ENCODE measurements at regions not wholly inside any gene's neighbourhood (a gene's known extent, or its start where the extent isn't known, plus 50 kb on each side); places are given as distances from the start of the nearest gene placed in this dataset.

DNA sequence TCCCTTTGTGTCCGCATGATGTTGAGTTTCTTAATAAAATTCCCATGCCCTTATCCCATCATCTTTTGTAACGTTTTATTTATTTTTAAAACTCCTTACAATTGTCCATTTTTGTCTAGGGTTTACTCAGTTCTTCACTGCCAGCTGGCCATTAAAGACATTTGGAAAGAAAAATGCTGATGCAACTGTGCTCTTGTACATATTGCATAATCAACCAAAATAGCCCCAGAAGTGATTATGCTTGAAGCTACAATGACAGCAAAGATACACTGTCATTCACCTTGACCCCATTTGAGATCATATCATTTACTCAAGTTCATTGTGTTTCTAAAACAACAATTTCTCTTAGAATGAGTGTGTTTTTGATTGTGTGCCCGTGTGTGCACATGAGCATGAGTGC lies 1074.6 kb upstream of the RBFOX1 start:
- in situ Hi-C loops (cut with MboI; ENCODE audit: low sequenced_read_pairs, unreplicated experiment): no loop called here

DNA sequence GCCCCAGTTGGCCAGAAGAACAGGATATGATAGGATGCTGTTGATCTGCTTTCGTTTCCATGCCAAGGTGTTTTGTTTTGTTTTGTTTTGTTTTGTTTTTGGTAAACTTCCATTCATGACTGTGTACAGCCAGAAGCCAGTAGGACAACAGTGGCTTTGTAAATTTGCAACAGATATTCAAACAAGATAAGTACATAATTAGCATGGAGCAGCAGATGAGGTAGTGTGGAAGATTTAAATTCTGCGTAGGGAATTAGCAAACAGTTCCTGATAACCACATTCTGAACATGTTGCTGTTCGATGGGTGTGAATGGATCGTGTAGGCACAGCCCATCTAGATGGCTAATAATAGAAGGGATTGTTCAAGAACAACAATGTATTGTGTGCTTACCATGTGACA lies 1080.1 kb upstream of the RBFOX1 start:
- TF ChIP-seq, protein P1, sequence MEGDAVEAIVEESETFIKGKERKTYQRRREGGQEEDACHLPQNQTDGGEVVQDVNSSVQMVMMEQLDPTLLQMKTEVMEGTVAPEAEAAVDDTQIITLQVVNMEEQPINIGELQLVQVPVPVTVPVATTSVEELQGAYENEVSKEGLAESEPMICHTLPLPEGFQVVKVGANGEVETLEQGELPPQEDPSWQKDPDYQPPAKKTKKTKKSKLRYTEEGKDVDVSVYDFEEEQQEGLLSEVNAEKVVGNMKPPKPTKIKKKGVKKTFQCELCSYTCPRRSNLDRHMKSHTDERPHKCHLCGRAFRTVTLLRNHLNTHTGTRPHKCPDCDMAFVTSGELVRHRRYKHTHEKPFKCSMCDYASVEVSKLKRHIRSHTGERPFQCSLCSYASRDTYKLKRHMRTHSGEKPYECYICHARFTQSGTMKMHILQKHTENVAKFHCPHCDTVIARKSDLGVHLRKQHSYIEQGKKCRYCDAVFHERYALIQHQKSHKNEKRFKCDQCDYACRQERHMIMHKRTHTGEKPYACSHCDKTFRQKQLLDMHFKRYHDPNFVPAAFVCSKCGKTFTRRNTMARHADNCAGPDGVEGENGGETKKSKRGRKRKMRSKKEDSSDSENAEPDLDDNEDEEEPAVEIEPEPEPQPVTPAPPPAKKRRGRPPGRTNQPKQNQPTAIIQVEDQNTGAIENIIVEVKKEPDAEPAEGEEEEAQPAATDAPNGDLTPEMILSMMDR (IDR thresholded peaks at IDR 0.05; ENCODE audit: borderline replicate concordance, control extremely low read depth, extremely low read depth, insufficient read depth, missing control alignments): no peak
- DNase-seq (ENCODE audit: low spot score): no peak
- in situ Hi-C loops (cut with MboI; ENCODE audit: low sequenced_read_pairs, unreplicated experiment): no loop called here

More for the DNA sequence above, 1074.6 kb upstream of the RBFOX1 start:
- no peak for DNase-seq (ENCODE audit: low spot score)
- TF ChIP-seq, protein P1 (IDR thresholded peaks at IDR 0.05; ENCODE audit: borderline replicate concordance, control extremely low read depth, extremely low read depth, insufficient read depth, missing control alignments): no peak

DNA sequence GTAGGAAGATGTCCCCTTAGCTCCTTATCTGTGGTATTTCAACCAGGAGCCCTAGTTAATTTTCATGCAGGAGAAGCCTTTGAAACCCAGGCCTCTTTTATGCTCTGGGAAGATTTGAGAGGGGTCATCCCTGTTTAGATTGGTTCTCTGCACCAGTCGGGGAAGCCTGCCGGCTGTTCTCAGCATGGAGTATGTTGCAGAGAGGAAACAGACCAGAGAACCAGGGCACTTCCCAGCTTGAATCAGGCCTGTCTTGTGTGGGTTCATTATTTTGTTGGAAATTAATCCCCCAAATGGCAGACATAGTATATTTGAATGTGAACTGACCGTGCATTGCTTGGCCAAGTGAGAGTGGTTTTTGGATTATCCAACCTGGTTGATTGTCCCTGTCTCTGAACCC lies 1082.1 kb upstream of the RBFOX1 start:
- in situ Hi-C loops (cut with MboI; ENCODE audit: low sequenced_read_pairs, unreplicated experiment): no loop called here
- no peak for DNase-seq (ENCODE audit: low spot score)
- TF ChIP-seq, protein P1 (IDR thresholded peaks at IDR 0.05; ENCODE audit: borderline replicate concordance, control extremely low read depth, extremely low read depth, insufficient read depth, missing control alignments): no peak

DNA sequence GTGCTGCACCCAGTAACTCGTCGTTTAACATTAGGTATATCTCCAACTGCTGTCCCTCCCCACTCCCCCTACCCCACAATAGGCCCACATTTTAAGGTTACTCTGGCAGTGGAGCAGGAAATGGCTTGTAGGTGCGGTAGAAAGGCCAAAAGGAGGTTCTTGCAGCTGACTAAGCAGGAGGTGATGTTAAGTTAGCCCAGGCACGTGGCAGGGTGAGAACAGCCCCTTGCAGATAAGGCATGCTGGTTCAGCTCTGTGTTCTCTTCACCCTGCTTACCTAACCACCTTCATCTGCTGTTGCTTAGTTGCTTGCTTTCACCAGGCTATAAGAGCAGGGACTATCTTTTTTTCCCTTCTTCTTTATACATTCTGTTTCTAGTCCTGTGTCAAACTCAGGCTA lies 1082.8 kb upstream of the RBFOX1 start:
- TF ChIP-seq, protein P1 (IDR thresholded peaks at IDR 0.05; ENCODE audit: borderline replicate concordance, control extremely low read depth, extremely low read depth, insufficient read depth, missing control alignments): no peak
- no peak for DNase-seq (ENCODE audit: low spot score)
- in situ Hi-C loops (cut with MboI; ENCODE audit: low sequenced_read_pairs, unreplicated experiment): no loop called here

GRCh38 chr16:6248199-6248598 lies 1084.4 kb upstream of the RBFOX1 start:
- TF ChIP-seq, protein P1 (IDR thresholded peaks at IDR 0.05; ENCODE audit: borderline replicate concordance, control extremely low read depth, extremely low read depth, insufficient read depth, missing control alignments): no peak
- in situ Hi-C loops (cut with MboI; ENCODE audit: low sequenced_read_pairs, unreplicated experiment): no loop called here
- DNase-seq (ENCODE audit: low spot score): no peak

DNA sequence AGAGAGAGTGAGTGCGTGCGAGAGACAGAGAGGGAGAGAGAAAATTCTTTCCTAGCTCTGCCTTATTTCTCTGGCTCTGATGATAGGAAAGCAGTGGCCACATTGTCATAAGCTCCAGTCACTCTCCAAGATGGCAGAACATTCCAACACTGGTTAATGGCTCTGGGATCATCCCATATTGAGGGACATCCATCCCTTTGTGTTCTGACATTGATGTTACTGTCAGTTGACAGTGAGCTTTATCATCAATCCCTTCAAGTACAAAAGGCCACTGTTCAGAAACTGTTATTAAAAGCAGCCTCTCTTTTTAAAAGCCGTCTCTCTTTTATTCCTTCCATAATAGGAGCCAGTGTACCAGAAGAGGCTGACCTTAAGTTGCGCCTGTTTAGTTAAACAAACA lies 1084.9 kb upstream of the RBFOX1 start:
- DNase-seq (ENCODE audit: low spot score): no peak
- in situ Hi-C loops (cut with MboI; ENCODE audit: low sequenced_read_pairs, unreplicated experiment): no loop called here
- TF ChIP-seq, protein P1 (IDR thresholded peaks at IDR 0.05; ENCODE audit: borderline replicate concordance, control extremely low read depth, extremely low read depth, insufficient read depth, missing control alignments): no peak

DNA sequence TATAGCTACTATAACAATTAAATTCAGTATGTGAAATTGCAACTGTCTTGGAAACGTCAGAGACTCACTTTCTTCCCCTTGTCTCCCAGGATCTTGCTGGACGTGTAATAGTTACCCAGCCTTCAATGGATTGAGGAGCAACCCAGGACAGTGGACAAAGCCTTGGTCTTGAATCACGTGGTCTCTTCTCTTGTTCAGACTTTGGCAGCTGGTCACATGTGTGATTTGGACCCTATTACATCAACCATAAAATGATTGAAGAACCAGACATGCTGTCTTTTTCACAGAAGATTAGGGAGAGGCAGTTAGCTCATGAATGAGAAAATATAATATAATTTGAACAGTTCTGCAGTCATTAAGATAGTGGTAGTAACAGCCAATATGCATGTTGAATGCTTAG lies 1085.5 kb upstream of the RBFOX1 start:
- DNase-seq (ENCODE audit: low spot score): no peak
- TF ChIP-seq, protein P1 (IDR thresholded peaks at IDR 0.05; ENCODE audit: borderline replicate concordance, control extremely low read depth, extremely low read depth, insufficient read depth, missing control alignments): no peak
- in situ Hi-C loops (cut with MboI; ENCODE audit: low sequenced_read_pairs, unreplicated experiment): no loop called here

All from GM13976 (cell line).